ENCODE measurements at regions not wholly inside any gene's neighbourhood (a gene's known extent, or its start where the extent isn't known, plus 50 kb on each side); places are given as distances from the start of the nearest gene placed in this dataset.

GRCh38 chr10:108696792-108697477 is 1226.4 kb downstream of the XPNPEP1 start:
- CTCF ChIA-PET (ENCODE audit: partially characterized antibody) = no interaction called here
- no peak for TF ChIP-seq RBBP5 (IDR thresholded peaks at IDR 0.05; ENCODE audit: borderline replicate concordance, low read depth, low read length)
- TF ChIP-seq ATF2 (IDR thresholded peaks at IDR 0.05; ENCODE audit: low read length) = no peak
- no peak for TF ChIP-seq POLR2A (IDR thresholded peaks at IDR 0.05; ENCODE audit: control extremely low read depth in 1 of 2, low read depth in 2 of 2, low read length in 2 of 2)
- TF ChIP-seq TBP (IDR thresholded peaks at IDR 0.05; ENCODE audit: low read depth, low read length) = no peak
- TF ChIP-seq EP300 (IDR thresholded peaks at IDR 0.05; ENCODE audit: borderline replicate concordance in 1 of 2, low read depth in 2 of 2, low read length in 2 of 2) = no peak
- TF ChIP-seq CHD1 (IDR thresholded peaks at IDR 0.05; ENCODE audit: low read depth, low read length) = no peak
- no peak for TF ChIP-seq BCL11A (IDR thresholded peaks at IDR 0.05; ENCODE audit: low read depth in 2 of 2, low read length in 2 of 2)
- TF ChIP-seq SP4 (IDR thresholded peaks at IDR 0.05; ENCODE audit: low read length) = no peak
- no peak for TF ChIP-seq CTCF (IDR thresholded peaks at IDR 0.05; ENCODE audit: control extremely low read depth in 1 of 3, insufficient read depth in 1 of 3, low read depth in 1 of 3, low read length in 3 of 3)
- TF ChIP-seq CBX5 (IDR thresholded peaks at IDR 0.05; ENCODE audit: low read depth, low read length) = no peak

More at GRCh38 chr10:108696792-108697477, 1226.4 kb downstream of the XPNPEP1 start:
- Histone ChIP-seq H3K4me1 (replicated peaks in 1 of 4; ENCODE audit: control insufficient read depth in 3 of 4, insufficient read depth in 4 of 4, low read length in 3 of 4) (no peaks in the 10 kb centered on the region), H3K9me3 (ENCODE audit: insufficient read depth in 2 of 2, low read depth in 1 of 2, low read length in 1 of 2) (no peaks in the 10 kb centered on the region), H3K9ac (replicated peaks in 1 of 4; ENCODE audit: extremely low read depth in 1 of 4, low read depth in 3 of 4, low read length in 3 of 4) (no peak overlapping the region), H3K27ac (ENCODE audit: low read depth, low read length) (no peak overlapping the region), H3K4ac (replicated peaks; ENCODE audit: insufficient read length, low read depth, low read length) (no peak overlapping the region), H4K20me1 (replicated peaks in 1 of 2; ENCODE audit: control insufficient read depth in 1 of 2, insufficient read depth in 2 of 2, low read length in 2 of 2) (no peaks in the 10 kb centered on the region), H2AK5ac (ENCODE audit: low read depth, low read length) (no peak overlapping the region), H3K23ac (ENCODE audit: insufficient read length) (no peak overlapping the region), H3K79me2 (ENCODE audit: control insufficient read depth in 1 of 2, insufficient read depth in 2 of 2, low read length in 2 of 2) (no peaks in the 10 kb centered on the region), H3K27me3 (replicated peaks in 1 of 4; ENCODE audit: control insufficient read depth in 3 of 4, extremely low read depth in 1 of 4, insufficient read depth in 3 of 4, low read length in 3 of 4) (no peaks in the 10 kb centered on the region), H2AFZ (ENCODE audit: low read length) (no peak overlapping the region), H2BK12ac (ENCODE audit: low read depth, low read length) (no peak overlapping the region), H3K23me2 (ENCODE audit: low read depth, low read length) (no peaks in the 10 kb centered on the region; the same call in 1 of the 2 replicates), H3K4me2 (ENCODE audit: insufficient read depth in 1 of 2, low read depth in 2 of 2, low read length in 2 of 2) (no peak overlapping the region), H4K5ac (ENCODE audit: insufficient read length, low read depth, low read length) (no peak overlapping the region), H2BK20ac (ENCODE audit: low read length) (no peak overlapping the region), H2BK5ac (ENCODE audit: low read depth, low read length) (no peak overlapping the region), H3K79me1 (ENCODE audit: low read depth, low read length) (no peaks in the 10 kb centered on the region), H3K18ac (ENCODE audit: extremely low read depth, low read length) (no peak overlapping the region), H2BK120ac (replicated peaks; ENCODE audit: low read depth, low read length) (no peak overlapping the region), H3K56ac (replicated peaks; ENCODE audit: insufficient read length, low read depth, low read length) (no peak overlapping the region), H3K14ac (ENCODE audit: insufficient read length) (no peak overlapping the region), H3K36me3 (ENCODE audit: control insufficient read depth in 2 of 4, insufficient read depth in 4 of 4, low read length in 3 of 4) (no peaks in the 10 kb centered on the region), H4K8ac (ENCODE audit: extremely low read depth, insufficient read depth, low read length) (no peak overlapping the region), H3K4me3 (ENCODE audit: extremely low read depth in 1 of 4, insufficient read depth in 2 of 4, low read depth in 3 of 4, low read length in 4 of 4) (no peak overlapping the region), H4K91ac (replicated peaks; ENCODE audit: insufficient read length, low read length) (no peak overlapping the region), H2BK15ac (ENCODE audit: low read length) (no peak overlapping the region)
- POLR2A ChIA-PET (ENCODE audit: partially characterized antibody) = no interaction called here
- DNase-seq (ENCODE audit: low read depth in 1 of 2, low spot score in 2 of 2) (no peak), FAIRE-seq (no peak)
- WGBS, 2 experiments (ENCODE audit: extremely low coverage in 1 of 2, insufficient coverage in 1 of 2, insufficient read length in 1 of 2, insufficient replicate concordance in 2 of 2, low coverage in 1 of 2, low lambda C conversion rate in 2 of 2, missing lambda C conversion rate in 1 of 2) = 92% methylated on average over 4 of the region's 4 CpGs; no CpG with 5 or more reads in 1 of the 2 experiments
